ENCODE measurements at regions not wholly inside any gene's neighbourhood (a gene's known extent, or its start where the extent isn't known, plus 50 kb on each side); places are given as distances from the start of the nearest gene placed in this dataset.

DNA sequence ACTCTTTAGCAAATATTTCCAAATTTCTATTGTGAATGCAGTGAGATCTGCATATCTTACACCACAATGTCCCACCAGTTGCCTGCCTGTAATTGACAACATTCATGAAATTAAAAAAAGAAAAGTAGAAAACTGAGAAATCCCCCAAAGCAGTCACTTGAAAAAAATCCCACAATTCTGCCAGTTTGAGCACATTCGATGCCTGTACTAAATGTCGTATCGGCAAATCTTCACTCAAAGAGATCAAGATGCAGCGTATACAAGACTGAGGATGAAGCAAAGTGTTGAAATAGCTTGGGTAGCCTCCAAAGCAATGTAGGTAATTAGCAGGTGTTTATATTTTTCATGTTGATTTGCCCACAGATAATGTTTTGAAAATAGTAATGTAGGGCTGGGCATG is 186.7 kb upstream of the ZEB2 start:
- no peaks in the 10 kb centered on the region for H4K20me1 ChIP-seq (replicated peaks; ENCODE audit: insufficient read depth)
- H3K9me2 ChIP-seq (ENCODE audit: insufficient read depth) = no peaks in the 10 kb centered on the region
- no peak overlapping the region for H3K27ac ChIP-seq (ENCODE audit: low read depth)
- no peaks in the 10 kb centered on the region for H3F3A ChIP-seq (replicated peaks; ENCODE audit: low read depth)
- no peak for TF ChIP-seq NANOG (IDR thresholded peaks at IDR 0.05; ENCODE audit: borderline replicate concordance)
- TF ChIP-seq, protein P1, sequence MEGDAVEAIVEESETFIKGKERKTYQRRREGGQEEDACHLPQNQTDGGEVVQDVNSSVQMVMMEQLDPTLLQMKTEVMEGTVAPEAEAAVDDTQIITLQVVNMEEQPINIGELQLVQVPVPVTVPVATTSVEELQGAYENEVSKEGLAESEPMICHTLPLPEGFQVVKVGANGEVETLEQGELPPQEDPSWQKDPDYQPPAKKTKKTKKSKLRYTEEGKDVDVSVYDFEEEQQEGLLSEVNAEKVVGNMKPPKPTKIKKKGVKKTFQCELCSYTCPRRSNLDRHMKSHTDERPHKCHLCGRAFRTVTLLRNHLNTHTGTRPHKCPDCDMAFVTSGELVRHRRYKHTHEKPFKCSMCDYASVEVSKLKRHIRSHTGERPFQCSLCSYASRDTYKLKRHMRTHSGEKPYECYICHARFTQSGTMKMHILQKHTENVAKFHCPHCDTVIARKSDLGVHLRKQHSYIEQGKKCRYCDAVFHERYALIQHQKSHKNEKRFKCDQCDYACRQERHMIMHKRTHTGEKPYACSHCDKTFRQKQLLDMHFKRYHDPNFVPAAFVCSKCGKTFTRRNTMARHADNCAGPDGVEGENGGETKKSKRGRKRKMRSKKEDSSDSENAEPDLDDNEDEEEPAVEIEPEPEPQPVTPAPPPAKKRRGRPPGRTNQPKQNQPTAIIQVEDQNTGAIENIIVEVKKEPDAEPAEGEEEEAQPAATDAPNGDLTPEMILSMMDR (conservative IDR thresholded peaks at IDR 0.05; ENCODE audit: low read depth in 2 of 2) = no peak
- TF ChIP-seq, protein P2, sequence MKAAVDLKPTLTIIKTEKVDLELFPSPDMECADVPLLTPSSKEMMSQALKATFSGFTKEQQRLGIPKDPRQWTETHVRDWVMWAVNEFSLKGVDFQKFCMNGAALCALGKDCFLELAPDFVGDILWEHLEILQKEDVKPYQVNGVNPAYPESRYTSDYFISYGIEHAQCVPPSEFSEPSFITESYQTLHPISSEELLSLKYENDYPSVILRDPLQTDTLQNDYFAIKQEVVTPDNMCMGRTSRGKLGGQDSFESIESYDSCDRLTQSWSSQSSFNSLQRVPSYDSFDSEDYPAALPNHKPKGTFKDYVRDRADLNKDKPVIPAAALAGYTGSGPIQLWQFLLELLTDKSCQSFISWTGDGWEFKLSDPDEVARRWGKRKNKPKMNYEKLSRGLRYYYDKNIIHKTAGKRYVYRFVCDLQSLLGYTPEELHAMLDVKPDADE (IDR thresholded peaks at IDR 0.05) = no peak
- no peak overlapping the region for H3K4me3 ChIP-seq
- Mint-ChIP-seq H3K36me3 (ENCODE audit: low read depth) (no peaks in the 10 kb centered on the region), H3K4me1 (peaks cover 19% of the 10 kb centered on the region), H3K4me3 (no peak overlapping the region), H3K9me3 (no peaks in the 10 kb centered on the region), H3K27me3 (ENCODE audit: insufficient read depth, low read depth, poor library complexity) (no peaks in the 10 kb centered on the region), H3K27ac (no peak overlapping the region)
- ATAC-seq = no peak
- H3K4me1 ChIP-seq (ENCODE audit: insufficient read depth) = peaks cover 12% of the 10 kb centered on the region
- H3K4me2 ChIP-seq = no peak overlapping the region
- no peaks in the 10 kb centered on the region for H3K36me3 ChIP-seq (ENCODE audit: insufficient read depth)
- H3K79me2 ChIP-seq (replicated peaks; ENCODE audit: insufficient read depth) = no peaks in the 10 kb centered on the region
- no peak for DNase-seq (ENCODE audit: low spot score)
- H2AFZ ChIP-seq = no peak overlapping the region
- no peaks in the 10 kb centered on the region for H3K27me3 ChIP-seq (ENCODE audit: insufficient read depth)

DNA sequence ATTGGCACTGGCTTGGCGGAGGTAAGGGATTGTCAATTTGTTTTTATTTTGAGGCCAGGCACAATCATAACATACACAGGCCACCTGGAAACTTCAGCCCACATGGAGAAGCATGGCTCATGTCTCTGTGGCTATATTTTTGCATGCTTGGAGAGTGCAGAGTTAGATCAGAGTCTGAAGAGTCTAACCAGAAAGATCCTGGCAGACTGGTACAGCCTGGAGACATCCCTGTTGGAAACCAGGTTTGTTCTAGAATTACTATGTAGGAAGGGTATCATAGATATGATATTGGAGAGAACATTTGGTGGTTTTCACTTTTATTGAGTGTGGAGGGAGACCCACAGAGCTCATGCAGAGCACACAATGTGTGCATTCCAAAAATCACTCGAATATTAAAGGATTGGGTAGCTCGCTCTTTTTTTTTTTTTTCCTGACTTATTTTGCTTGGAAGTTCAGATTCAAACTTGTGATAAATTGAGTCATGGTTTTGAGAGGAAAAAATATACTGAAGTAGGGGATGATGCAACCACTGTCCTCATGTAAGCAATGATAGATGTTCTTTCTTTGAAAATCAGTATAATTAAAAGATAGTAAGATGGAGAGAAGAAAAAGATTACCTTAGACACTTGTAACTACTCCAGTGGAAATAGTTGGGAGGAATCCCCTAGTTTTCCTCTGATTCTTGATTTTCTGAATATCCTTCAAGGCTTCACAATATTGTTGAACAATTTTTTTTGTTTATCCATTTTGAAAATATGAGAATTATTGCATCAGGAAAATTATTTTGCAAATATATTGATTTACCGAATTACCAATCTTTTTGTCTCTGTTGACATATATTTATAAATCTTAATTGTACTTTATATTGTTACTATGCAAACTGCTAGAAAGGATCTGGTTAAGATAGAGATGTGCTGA is 185.7 kb upstream of the ZEB2 start:
- Mint-ChIP-seq H3K27me3 (ENCODE audit: insufficient read depth, low read depth, poor library complexity) (no peaks in the 10 kb centered on the region), H3K4me1 (peaks cover 8% of the 10 kb centered on the region), H3K9me3 (no peaks in the 10 kb centered on the region), H3K27ac (0 out of 2 replicates have a peak overlapping the region, but pooled peaks have one; percentile 46), H3K4me3 (no peak overlapping the region), H3K36me3 (ENCODE audit: low read depth) (no peaks in the 10 kb centered on the region)
- no peak overlapping the region for H3K4me3 ChIP-seq
- no peak for DNase-seq (ENCODE audit: low spot score)
- no peaks in the 10 kb centered on the region for H3F3A ChIP-seq (replicated peaks; ENCODE audit: low read depth)
- H3K9me2 ChIP-seq (ENCODE audit: insufficient read depth) = no peaks in the 10 kb centered on the region
- ATAC-seq = no peak
- H3K4me1 ChIP-seq (ENCODE audit: insufficient read depth) = peaks cover 1% of the 10 kb centered on the region; the same call in 1 of the 2 replicates
- no peaks in the 10 kb centered on the region for H4K20me1 ChIP-seq (replicated peaks; ENCODE audit: insufficient read depth)
- no peak overlapping the region for H2AFZ ChIP-seq
- H3K79me2 ChIP-seq (replicated peaks; ENCODE audit: insufficient read depth) = no peaks in the 10 kb centered on the region
- H3K36me3 ChIP-seq (ENCODE audit: insufficient read depth) = no peaks in the 10 kb centered on the region
- H3K27ac ChIP-seq (ENCODE audit: low read depth) = no peak overlapping the region
- no peak overlapping the region for H3K4me2 ChIP-seq
- no peaks in the 10 kb centered on the region for H3K27me3 ChIP-seq (ENCODE audit: insufficient read depth)
- TF ChIP-seq EZH2phosphoT487 (IDR thresholded peaks at IDR 0.05; ENCODE audit: unreplicated experiment) (no peak), POLR2AphosphoS5 (IDR thresholded peaks at IDR 0.05; ENCODE audit: low read depth) (no peak), EZH2 (IDR thresholded peaks at IDR 0.05; ENCODE audit: low read depth, unreplicated experiment) (no peak), CREB1 (CRISPR knock-in tag; IDR thresholded peaks at IDR 0.05; ENCODE audit: low read depth) (no peak), ZNF331 (CRISPR knock-in tag; IDR thresholded peaks at IDR 0.05; ENCODE audit: low read depth) (no peak), ZNF114 (CRISPR knock-in tag; IDR thresholded peaks at IDR 0.05) (no peak)
- TF ChIP-seq, protein P1 (conservative IDR thresholded peaks at IDR 0.05; ENCODE audit: low read depth in 2 of 2) = no peak

All from GM23338 (cell line).